H1 (cell line): ENCODE measurements at regions not wholly inside any gene's neighbourhood (a gene's known extent, or its start where the extent isn't known, plus 50 kb on each side); places are given as distances from the start of the nearest gene placed in this dataset.

ENCODE experiments used
- CTCF ChIA-PET: fragments of 300-600 bp; sonication (Branson Sonifier 250); formaldehyde crosslinking; loops from one replicate; lab custom pipeline; 2021; ENCODE audit not compliant: partially characterized antibody; lab: Charles Lee
- POLR2A ChIA-PET: fragments of 300-600 bp; sonication (Branson Sonifier 250); formaldehyde crosslinking; loops from one replicate; lab custom pipeline; 2021; ENCODE audit warnings: inconsistent platforms; ENCODE audit not compliant: partially characterized antibody; lab: Charles Lee
- DNase-seq, 2 experiments: peaks; one replicate each; pipeline versions ENCODE4 v3.0.0 to v3.0.0-alpha.2; 2010 to 2022; ENCODE audit warnings: low spot score in 2 of 2, low read depth in 1 of 2, mixed read lengths in 1 of 2
- FAIRE-seq: peaks from 2 replicates; lab custom pipeline; 2011; peaks lifted over from hg19 to GRCh38; lab: Jason Lieb, UNC
- H2AFZ ChIP-seq: 2 replicates; pipeline ENCODE4 v1.8.1; 2012; ENCODE audit warnings: low read length, inconsistent platforms
- H2AK5ac ChIP-seq: 2 replicates; pipeline ENCODE4 v1.6.1; 2013; ENCODE audit warnings: low read depth, low read length
- H2BK120ac ChIP-seq: replicated peaks from 2 replicates; pipeline ENCODE3; 2013; ENCODE audit warnings: low read depth, low read length, inconsistent platforms
- H2BK12ac ChIP-seq: 2 replicates; pipeline ENCODE4 v1.6.1; 2013; ENCODE audit warnings: low read depth, low read length
- H2BK15ac ChIP-seq: 2 replicates; pipeline ENCODE4 v1.6.1; 2013; ENCODE audit warnings: low read length
- H2BK20ac ChIP-seq: 2 replicates; pipeline ENCODE4 v1.6.1; 2013; ENCODE audit warnings: low read length
- H2BK5ac ChIP-seq: 2 replicates; pipeline ENCODE4 v1.6.1; 2013; ENCODE audit warnings: low read depth, low read length
- H3K14ac ChIP-seq: 2 replicates; pipeline ENCODE4 v1.6.1; 2013; ENCODE audit warnings: inconsistent platforms; ENCODE audit not compliant: insufficient read length
- H3K18ac ChIP-seq: 2 replicates; pipeline ENCODE4 v1.6.1; 2013; ENCODE audit warnings: low read length; ENCODE audit errors: extremely low read depth
- H3K23ac ChIP-seq: 2 replicates; pipeline ENCODE4 v1.6.1; 2013; ENCODE audit warnings: inconsistent platforms; ENCODE audit not compliant: insufficient read length
- H3K23me2 ChIP-seq: 2 replicates; pipeline ENCODE4 v1.6.1; 2013; ENCODE audit warnings: low read depth, low read length
- H3K27ac ChIP-seq: 2 replicates; pipeline ENCODE4 v1.6.1; 2011; ENCODE audit warnings: low read depth, low read length, inconsistent platforms
- H3K27me3 ChIP-seq, 4 experiments: replicated peaks in 1 of 4; 1 replicate in 1 of 4; 2 replicates in 3 of 4; pipeline versions ENCODE4 v1.6.1 to v1.8.1; 2011 to 2013; ENCODE audit warnings: low read length in 3 of 4, mild to moderate bottlenecking in 3 of 4, inconsistent platforms in 2 of 4, mixed read lengths in 2 of 4, moderate library complexity in 1 of 4; ENCODE audit not compliant: control insufficient read depth in 3 of 4, insufficient read depth in 3 of 4; ENCODE audit errors: extremely low read depth in 1 of 4
- H3K36me3 ChIP-seq, 4 experiments: 2 replicates each; pipeline versions ENCODE4 v1.6.1 to v1.8.1; 2011 to 2013; ENCODE audit warnings: mild to moderate bottlenecking in 4 of 4, low read length in 3 of 4, moderate library complexity in 2 of 4, control low read depth in 1 of 4, inconsistent platforms in 1 of 4; ENCODE audit not compliant: insufficient read depth in 4 of 4, control insufficient read depth in 2 of 4
- H3K4ac ChIP-seq: replicated peaks from 2 replicates; pipeline ENCODE3; 2013; ENCODE audit warnings: low read length, low read depth, mixed read lengths, inconsistent platforms; ENCODE audit not compliant: insufficient read length
- H3K4me1 ChIP-seq, 4 experiments: replicated peaks in 1 of 4; 1 replicate in 1 of 4; 2 replicates in 3 of 4; pipeline versions ENCODE4 v1.6.1 to v1.8.1; 2011 to 2013; ENCODE audit warnings: low read length in 3 of 4, inconsistent platforms in 2 of 4, mixed read lengths in 1 of 4; ENCODE audit not compliant: insufficient read depth in 4 of 4, control insufficient read depth in 3 of 4
- H3K4me2 ChIP-seq, 2 experiments: 2 replicates each; pipeline versions ENCODE4 v1.6.1 to v1.8.1; 2011 to 2013; ENCODE audit warnings: low read depth in 2 of 2, low read length in 2 of 2, control low read depth in 1 of 2, inconsistent platforms in 1 of 2, mild to moderate bottlenecking in 1 of 2; ENCODE audit not compliant: insufficient read depth in 1 of 2
- H3K4me3 ChIP-seq, 4 experiments: fragments of 200-600, 300-600 bp in 1 of 4; sonication (generic), shearing (Covaris generic), sonication (Bioruptor Twin) in 1 of 4; 2 replicates each; pipeline versions ENCODE4 v1.5.1 to v1.8.1; 2011 to 2016; ENCODE audit warnings: low read length in 4 of 4, low read depth in 3 of 4, control low read depth in 2 of 4, inconsistent platforms in 2 of 4, mild to moderate bottlenecking in 2 of 4, mixed read lengths in 1 of 4, moderate library complexity in 1 of 4; ENCODE audit not compliant: insufficient read depth in 2 of 4; ENCODE audit errors: extremely low read depth in 1 of 4
- H3K56ac ChIP-seq: replicated peaks from 2 replicates; pipeline ENCODE3; 2013; ENCODE audit warnings: low read depth, mild to moderate bottlenecking, mixed read lengths, low read length, inconsistent platforms; ENCODE audit not compliant: insufficient read length
- H3K79me1 ChIP-seq: 2 replicates; pipeline ENCODE4 v1.6.1; 2013; ENCODE audit warnings: low read depth, low read length, control low read depth
- H3K79me2 ChIP-seq, 2 experiments: 2 replicates each; pipeline versions ENCODE4 v1.6.1 to v1.8.1; 2012 to 2013; ENCODE audit warnings: low read length in 2 of 2, mild to moderate bottlenecking in 2 of 2, inconsistent platforms in 1 of 2; ENCODE audit not compliant: insufficient read depth in 2 of 2, control insufficient read depth in 1 of 2
- H3K9ac ChIP-seq, 4 experiments: replicated peaks in 1 of 4; 1 replicate in 1 of 4; 2 replicates in 3 of 4; pipeline versions ENCODE4 v1.6.1 to v1.8.1; 2011 to 2013; ENCODE audit warnings: low read depth in 3 of 4, low read length in 3 of 4, control low read depth in 2 of 4, mild to moderate bottlenecking in 2 of 4, moderate library complexity in 2 of 4, inconsistent platforms in 1 of 4; ENCODE audit errors: extremely low read depth in 1 of 4
- H3K9me3 ChIP-seq, 2 experiments: 2 replicates each; pipeline versions ENCODE4 v1.6.1 to v1.8.1; 2012 to 2013; ENCODE audit warnings: mild to moderate bottlenecking in 2 of 2, moderate library complexity in 2 of 2, control low read depth in 1 of 2, inconsistent platforms in 1 of 2, low read depth in 1 of 2, low read length in 1 of 2, mixed read lengths in 1 of 2; ENCODE audit not compliant: insufficient read depth in 2 of 2
- H4K20me1 ChIP-seq, 2 experiments: replicated peaks in 1 of 2; 2 replicates each; pipeline versions ENCODE3 to v1.8.1; 2011 to 2013; ENCODE audit warnings: inconsistent platforms in 2 of 2, low read length in 2 of 2, mild to moderate bottlenecking in 1 of 2; ENCODE audit not compliant: insufficient read depth in 2 of 2, control insufficient read depth in 1 of 2
- H4K5ac ChIP-seq: 2 replicates; pipeline ENCODE4 v1.6.1; 2013; ENCODE audit warnings: low read length, low read depth, mixed read lengths, inconsistent platforms; ENCODE audit not compliant: insufficient read length
- H4K8ac ChIP-seq: 2 replicates; pipeline ENCODE4 v1.8.0; 2013; ENCODE audit warnings: mild to moderate bottlenecking, moderate library complexity, low read length, inconsistent platforms; ENCODE audit not compliant: insufficient read depth; ENCODE audit errors: extremely low read depth
- H4K91ac ChIP-seq: replicated peaks from 2 replicates; pipeline ENCODE3; 2013; ENCODE audit warnings: low read length, mixed read lengths, inconsistent platforms; ENCODE audit not compliant: insufficient read length
- BCL11A ChIP-seq, 2 experiments: IDR thresholded peaks; one replicate each; pipeline ENCODE4 v1.6.1; 2011; ENCODE audit warnings: low read depth in 2 of 2, low read length in 2 of 2, mild to moderate bottlenecking in 2 of 2
- CBX8 ChIP-seq: fragments of 300-800, 300-1000 bp; sonication (generic); IDR thresholded peaks from 2 replicates; pipeline ENCODE4 v1.7.1; 2016; ENCODE audit warnings: low read depth, low read length, borderline replicate concordance
- CTBP2 ChIP-seq: IDR thresholded peaks from 2 replicates; pipeline ENCODE4 v1.7.0; 2011; ENCODE audit warnings: borderline replicate concordance, mild to moderate bottlenecking, moderate library complexity, mixed read lengths, low read length; ENCODE audit not compliant: insufficient read depth, insufficient read length
- GABPA ChIP-seq: IDR thresholded peaks from 2 replicates; pipeline ENCODE4 v1.6.1; 2011; ENCODE audit warnings: mild to moderate bottlenecking, low read length, moderate library complexity, borderline replicate concordance; ENCODE audit not compliant: insufficient read depth
- HDAC6 ChIP-seq: IDR thresholded peaks from one replicate; pipeline ENCODE4 v1.7.1; 2012; ENCODE audit warnings: low read depth, mild to moderate bottlenecking, inconsistent platforms, low read length, moderate library complexity
- NRF1 ChIP-seq: IDR thresholded peaks from 2 replicates; pipeline ENCODE4 v1.6.1; 2011; ENCODE audit warnings: mild to moderate bottlenecking, low read depth, low read length, improper control_type of control experiment
- PHF8 ChIP-seq: fragments of 200-600 bp; sonication (generic); conservative IDR thresholded peaks from 2 replicates; pipeline ENCODE4 v1.7.1; 2012; ENCODE audit warnings: low read depth, mild to moderate bottlenecking, inconsistent platforms, low read length, moderate library complexity
- POLR2A ChIP-seq, 2 experiments: IDR thresholded peaks; 1 replicate in 1 of 2; 2 replicates in 1 of 2; pipeline ENCODE4 v1.6.1; 2011; ENCODE audit warnings: low read depth in 2 of 2, low read length in 2 of 2, mild to moderate bottlenecking in 2 of 2; ENCODE audit errors: control extremely low read depth in 1 of 2
- SAP30 ChIP-seq: fragments of 300-600 bp; sonication (generic); IDR thresholded peaks from 2 replicates; pipeline ENCODE4 v1.7.1; 2012; ENCODE audit warnings: low read length, moderate library complexity, mild to moderate bottlenecking, inconsistent platforms; ENCODE audit not compliant: insufficient read depth, insufficient replicate concordance
- WGBS, 2 experiments: shearing (Covaris generic) in 1 of 2; methylation state at CpG; one replicate each; pipeline versions ENCODE4 v1.1.6 to v1.1.7; 2013 to 2015; ENCODE audit warnings: low lambda C conversion rate in 2 of 2, mixed read lengths in 2 of 2, inconsistent platforms in 1 of 2, low coverage in 1 of 2, missing lambda C conversion rate in 1 of 2; ENCODE audit not compliant: insufficient replicate concordance in 2 of 2, insufficient coverage in 1 of 2, insufficient read length in 1 of 2; ENCODE audit errors: extremely low coverage in 1 of 2, missing lambda C conversion rate in 1 of 2; 5-methylcytosine and 5-hydroxymethylcytosine counted together

DNA sequence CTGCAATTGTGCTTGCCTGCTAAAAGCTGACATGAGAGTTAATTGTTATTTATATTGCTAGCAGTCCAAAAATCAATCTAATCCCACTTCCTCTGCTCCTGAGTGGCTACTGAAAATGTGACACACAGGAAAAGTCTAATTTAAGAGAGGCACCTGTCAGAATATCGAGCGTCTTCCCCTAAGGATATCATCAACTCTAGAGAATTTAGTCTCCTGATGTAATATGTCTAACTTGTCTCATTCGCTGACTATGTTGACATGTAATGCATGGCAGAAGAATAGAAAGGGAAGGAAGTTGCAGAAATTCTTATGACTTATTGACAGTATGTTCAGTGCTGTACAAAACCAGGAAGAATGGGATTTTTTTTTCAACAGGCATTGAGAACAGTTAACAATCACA is 893.4 kb upstream of the CDH8 start:
- Histone ChIP-seq H2BK12ac (no peak overlapping the region), H3K23me2 (no peaks in the 10 kb centered on the region), H3K23ac (no peak overlapping the region), H3K36me3 (no peaks in the 10 kb centered on the region), H2BK15ac (no peak overlapping the region), H2AFZ (no peak overlapping the region), H2AK5ac (no peak overlapping the region), H2BK20ac (no peak overlapping the region), H3K27me3 (no peaks in the 10 kb centered on the region), H4K5ac (no peak overlapping the region), H3K4ac (no peak overlapping the region), H3K9ac (no peak overlapping the region), H3K9me3 (no peaks in the 10 kb centered on the region), H3K56ac (no peak overlapping the region), H3K27ac (no peak overlapping the region), H3K4me3 (no peak overlapping the region), H4K91ac (no peak overlapping the region), H4K20me1 (no peaks in the 10 kb centered on the region), H3K4me1 (peaks cover 0 to 4% (median 0%) of the 10 kb centered on the region in 4 experiments; a peak in 1 of 7 replicates), H2BK120ac (no peak overlapping the region), H3K79me1 (no peaks in the 10 kb centered on the region), H2BK5ac (no peak overlapping the region), H4K8ac (no peak overlapping the region), H3K79me2 (no peaks in the 10 kb centered on the region), H3K4me2 (no peak overlapping the region), H3K18ac (no peak overlapping the region), H3K14ac (no peak overlapping the region)
- CTCF ChIA-PET = no interaction called here
- WGBS, 2 experiments = 95% methylated on average over 3 of the region's 3 CpGs; no CpG with 5 or more reads in 1 of the 2 experiments
- DNase-seq = no peak
- no peak for FAIRE-seq
- TF ChIP-seq NRF1 (no peak), CBX8 (no peak), HDAC6 (no peak), PHF8 (no peak), GABPA (no peak), POLR2A (IDR thresholded peaks at IDR 0.05; ENCODE audit: control extremely low read depth in 1 of 2, low read depth in 2 of 2, low read length in 2 of 2) (no peak), CTBP2 (no peak), BCL11A (IDR thresholded peaks at IDR 0.05; ENCODE audit: low read depth in 2 of 2, low read length in 2 of 2) (no peak), SAP30 (no peak)
- POLR2A ChIA-PET = no interaction called here
